ENCODE measurements at regions not wholly inside any gene's neighbourhood (a gene's known extent, or its start where the extent isn't known, plus 50 kb on each side); places are given as distances from the start of the nearest gene placed in this dataset.

GRCh38 chr4:79213702-79214101 lies 112.2 kb downstream of the NAA11 start:
- no peak for DNase-seq
- Histone ChIP-seq H3K36me3 (no peaks in the 10 kb centered on the region), H3K4me3 (ENCODE audit: low read depth, low read length) (no peak overlapping the region), H3K9me3 (ENCODE audit: severe bottlenecking) (peaks cover 2% of the 10 kb centered on the region), H3K27ac (no peak overlapping the region), H3K27me3 (ENCODE audit: insufficient read depth, low read depth, severe bottlenecking) (no peaks in the 10 kb centered on the region)
- no peak for TF ChIP-seq CTCF (IDR thresholded peaks at IDR 0.05; ENCODE audit: low read depth, low read length)

- Histone ChIP-seq H3K9me3 (ENCODE audit: severe bottlenecking) (peaks cover 2% of the 10 kb centered on the region), H3K27ac (no peak overlapping the region), H3K27me3 (ENCODE audit: insufficient read depth, low read depth, severe bottlenecking) (no peaks in the 10 kb centered on the region), H3K36me3 (no peaks in the 10 kb centered on the region), H3K4me3 (ENCODE audit: low read depth, low read length) (no peak overlapping the region)
- TF ChIP-seq CTCF (IDR thresholded peaks at IDR 0.05; ENCODE audit: low read depth, low read length), result no peak
- DNase-seq, result no peak
Measured at GRCh38 chr4:79213010-79213409, 112.9 kb downstream of the NAA11 start.

GRCh38 chr4:79212311-79212710 lies 113.5 kb downstream of the NAA11 start:
- H3K27ac ChIP-seq, result peak overlapping the region; percentile 74
- no peak for TF ChIP-seq CTCF (IDR thresholded peaks at IDR 0.05; ENCODE audit: low read depth, low read length)
- no peak overlapping the region for H3K4me3 ChIP-seq (ENCODE audit: low read depth, low read length)
- no peak for DNase-seq
- peaks cover 2% of the 10 kb centered on the region for H3K9me3 ChIP-seq (ENCODE audit: severe bottlenecking)
- no peaks in the 10 kb centered on the region for H3K36me3 ChIP-seq
- H3K27me3 ChIP-seq (ENCODE audit: insufficient read depth, low read depth, severe bottlenecking), result no peaks in the 10 kb centered on the region

- peak overlapping the region; percentile 74 for H3K27ac ChIP-seq
- no peaks in the 10 kb centered on the region for H3K27me3 ChIP-seq (ENCODE audit: insufficient read depth, low read depth, severe bottlenecking)
- H3K36me3 ChIP-seq, result no peaks in the 10 kb centered on the region
- peaks cover 7% of the 10 kb centered on the region for H3K9me3 ChIP-seq (ENCODE audit: severe bottlenecking)
- H3K4me3 ChIP-seq (ENCODE audit: low read depth, low read length), result no peak overlapping the region
- DNase-seq, result peak; percentile 92
- TF ChIP-seq CTCF (IDR thresholded peaks at IDR 0.05; ENCODE audit: low read depth, low read length), result no peak
Measured at GRCh38 chr4:79211490-79211889, 114.4 kb downstream of the NAA11 start.

- Histone ChIP-seq H3K27me3 (ENCODE audit: insufficient read depth, low read depth, severe bottlenecking) (no peaks in the 10 kb centered on the region), H3K9me3 (ENCODE audit: severe bottlenecking) (peaks cover 11% of the 10 kb centered on the region), H3K4me3 (ENCODE audit: low read depth, low read length) (no peak overlapping the region), H3K36me3 (no peaks in the 10 kb centered on the region), H3K27ac (peak overlapping the region; percentile 74)
- no peak for TF ChIP-seq CTCF (IDR thresholded peaks at IDR 0.05; ENCODE audit: low read depth, low read length)
- DNase-seq, result no peak
Measured at GRCh38 chr4:79210636-79211049, 115.2 kb downstream of the NAA11 start.

GRCh38 chr4:79209822-79210635 lies 115.8 kb downstream of the NAA11 start:
- Histone ChIP-seq H3K4me3 (ENCODE audit: low read depth, low read length) (no peak overlapping the region), H3K27ac (peak overlapping the region; percentile 74), H3K36me3 (no peaks in the 10 kb centered on the region), H3K27me3 (ENCODE audit: insufficient read depth, low read depth, severe bottlenecking) (no peaks in the 10 kb centered on the region), H3K9me3 (ENCODE audit: severe bottlenecking) (peaks cover 9% of the 10 kb centered on the region)
- no peak for DNase-seq
- no peak for TF ChIP-seq CTCF (IDR thresholded peaks at IDR 0.05; ENCODE audit: low read depth, low read length)

Data from WERI-Rb-1 (cell line).